HG02759 (cell line): ENCODE measurements at regions not wholly inside any gene's neighbourhood (a gene's known extent, or its start where the extent isn't known, plus 50 kb on each side); places are given as distances from the start of the nearest gene placed in this dataset.
"Not testable (repeated sequence)": the region's sequence is repeated elsewhere in the genome, so short reads cannot be mapped to it uniquely, and the experiment has no call there.

Experiments
- ATAC-seq: cut with Tn5 transposase; IDR thresholded peaks from one replicate; pipeline ENCODE4 v1.9.1; 2021; ENCODE audit warnings: mild to moderate bottlenecking, moderate library complexity; ENCODE audit not compliant: unreplicated experiment

DNA sequence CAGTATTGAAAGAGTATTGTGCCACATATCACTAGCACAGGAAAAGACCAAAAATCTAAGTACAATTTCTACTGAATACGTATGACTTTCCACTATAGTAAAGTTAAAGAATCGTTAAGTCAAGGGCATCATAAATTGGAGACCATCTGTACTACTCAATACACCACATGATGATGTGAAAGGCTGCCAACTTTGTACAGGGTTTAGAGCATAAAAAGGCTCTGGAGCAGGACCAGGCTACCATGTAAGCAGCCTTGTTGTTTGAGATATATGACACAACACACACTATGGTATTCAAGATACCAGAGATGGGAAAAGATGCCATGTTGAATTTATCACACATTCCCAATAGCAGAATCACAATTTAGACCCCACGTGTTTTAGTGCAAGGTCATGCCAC, 294.9 kb upstream of the TRPC5 start:
- ATAC-seq, result no peak

DNA sequence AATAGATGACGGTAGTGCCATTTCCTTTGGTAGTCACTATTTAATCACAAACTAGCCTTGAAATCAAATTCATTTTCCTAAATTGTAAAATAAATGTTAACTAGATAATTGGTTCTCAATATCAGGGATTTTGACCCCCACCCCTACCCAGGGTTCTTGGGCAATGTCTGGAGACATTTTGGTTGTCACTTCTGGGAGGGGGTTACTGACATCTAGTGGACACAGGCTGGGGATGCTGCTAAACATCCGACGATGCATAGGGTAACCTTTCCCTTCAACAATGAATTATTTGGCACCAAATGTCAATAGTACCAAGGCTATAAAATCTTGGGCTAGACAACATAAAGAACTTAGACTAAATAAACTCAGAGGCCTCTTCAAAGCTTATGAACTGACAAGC, 285.8 kb upstream of the TRPC5 start:
- no peak for ATAC-seq

DNA sequence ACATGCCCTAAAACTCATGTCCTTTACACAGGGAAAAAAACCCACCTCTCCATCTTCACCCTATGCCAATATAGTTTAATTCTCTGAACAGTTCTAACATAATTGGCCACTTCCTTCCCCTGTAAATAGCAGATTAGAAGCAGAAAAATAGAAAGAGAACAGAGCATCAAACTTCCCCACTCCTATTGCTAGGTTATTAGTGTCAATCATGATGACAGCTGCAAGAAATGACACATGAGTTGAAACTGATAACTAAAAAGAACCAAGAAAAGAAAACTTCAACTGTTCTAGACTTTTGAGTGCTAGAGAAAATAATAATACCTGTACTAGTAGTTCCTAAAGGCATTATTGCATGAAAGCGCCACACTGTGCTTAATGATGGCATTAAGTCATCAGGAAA, 284.5 kb upstream of the TRPC5 start:
- ATAC-seq, result no peak

DNA sequence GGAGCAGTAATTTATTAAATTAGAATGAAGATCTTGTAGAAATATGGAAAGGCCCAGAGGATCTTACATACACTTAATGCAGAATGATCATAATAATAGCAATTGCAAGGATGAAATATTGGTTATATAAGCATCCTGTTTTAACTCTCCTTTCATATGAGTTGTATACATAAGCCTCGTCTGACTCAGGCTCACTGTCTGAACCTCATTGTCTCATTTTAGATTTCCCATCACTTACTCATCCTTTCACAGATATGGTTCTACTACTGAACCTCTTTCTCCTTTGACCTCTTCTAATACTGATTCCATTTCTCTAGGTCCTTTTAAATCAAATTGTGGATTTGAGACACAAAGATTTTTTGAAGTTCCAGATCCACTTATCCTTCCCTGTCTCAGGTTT, 277.3 kb upstream of the TRPC5 start:
- no peak for ATAC-seq

DNA sequence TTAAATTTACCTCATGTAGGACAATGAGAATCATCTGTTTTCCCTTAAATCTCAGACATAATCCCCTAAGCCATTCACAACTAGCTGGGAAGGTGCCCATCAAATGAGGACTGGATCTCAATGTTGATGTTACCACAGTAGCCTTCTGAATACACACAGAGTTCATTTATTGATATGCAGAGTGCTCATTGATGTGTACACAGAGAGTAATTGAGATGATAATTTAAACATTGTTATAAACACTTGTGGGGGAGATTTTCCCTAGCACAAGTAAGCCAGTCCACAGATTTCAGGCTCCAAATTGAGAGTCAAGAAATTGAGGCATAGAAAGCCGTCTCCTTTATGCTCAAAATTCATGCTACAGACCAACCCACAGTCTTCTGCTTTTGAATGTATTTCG, 273.4 kb upstream of the TRPC5 start:
- no peak for ATAC-seq

- no peak for ATAC-seq
Measured at GRCh38 chrX:112341598-112341997, 259.0 kb upstream of the TRPC5 start.

DNA sequence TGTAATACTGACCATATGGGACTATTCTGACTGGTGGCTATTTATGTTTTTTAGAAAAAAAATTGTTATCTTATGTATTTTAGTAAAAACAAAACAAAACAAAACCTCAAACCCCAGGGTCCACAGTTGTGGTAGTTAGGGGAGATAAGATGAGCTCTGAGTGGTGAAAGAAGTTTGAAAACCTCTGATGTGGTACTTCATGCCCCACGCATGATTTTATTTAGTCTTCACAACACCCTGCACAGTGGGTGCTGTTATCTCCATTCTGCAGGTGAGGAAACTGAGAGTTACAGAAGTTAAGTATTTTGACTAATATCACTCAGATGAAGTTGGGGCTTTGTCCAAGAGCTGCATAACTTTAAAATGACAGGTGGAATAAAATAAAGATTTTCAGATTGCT, 230.6 kb upstream of the TRPC5 start:
- ATAC-seq, result no peak

- ATAC-seq, result no peak
Measured at GRCh38 chrX:112306027-112306426, 223.5 kb upstream of the TRPC5 start.

GRCh38 chrX:112279940-112280339, 197.4 kb upstream of the TRPC5 start:
- ATAC-seq, result no peak

DNA sequence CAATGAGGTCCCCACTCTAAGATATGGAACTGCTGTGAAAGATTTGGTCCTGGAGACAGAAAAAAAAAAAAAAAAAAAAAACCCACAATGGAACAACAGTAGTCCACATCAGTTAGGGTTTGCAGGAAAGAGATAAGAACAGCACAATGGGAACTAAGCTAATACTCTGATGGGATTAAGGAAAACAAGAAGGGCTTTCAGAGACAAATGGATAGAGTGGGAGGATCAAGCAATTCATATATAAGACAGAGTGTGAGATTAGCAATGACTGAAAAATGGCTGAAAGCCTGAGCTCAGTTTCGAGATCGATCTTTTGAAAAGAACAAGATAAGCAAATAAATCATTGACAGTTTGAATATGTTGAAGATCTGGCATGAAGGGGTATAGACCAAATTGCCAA, 188.4 kb upstream of the TRPC5 start:
- no peak for ATAC-seq

DNA sequence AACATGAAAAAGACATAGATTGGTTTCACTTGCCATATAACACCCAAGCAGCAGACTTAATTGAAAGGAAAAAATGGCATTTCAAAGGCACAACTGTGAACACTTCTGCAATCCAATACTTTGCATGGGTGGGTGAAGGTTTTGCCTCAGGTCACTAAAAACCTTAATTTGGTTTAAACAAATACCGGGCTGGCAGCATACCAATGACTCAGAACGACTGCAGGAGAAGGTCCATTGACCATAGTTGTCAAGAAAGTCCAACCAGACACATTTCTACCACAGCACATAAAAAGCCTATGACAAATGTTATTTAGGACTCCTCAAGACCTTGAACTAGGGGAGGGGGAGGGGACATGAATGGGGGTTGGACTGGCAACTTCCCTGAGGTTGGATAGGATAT, 183.6 kb upstream of the TRPC5 start:
- no peak for ATAC-seq

DNA sequence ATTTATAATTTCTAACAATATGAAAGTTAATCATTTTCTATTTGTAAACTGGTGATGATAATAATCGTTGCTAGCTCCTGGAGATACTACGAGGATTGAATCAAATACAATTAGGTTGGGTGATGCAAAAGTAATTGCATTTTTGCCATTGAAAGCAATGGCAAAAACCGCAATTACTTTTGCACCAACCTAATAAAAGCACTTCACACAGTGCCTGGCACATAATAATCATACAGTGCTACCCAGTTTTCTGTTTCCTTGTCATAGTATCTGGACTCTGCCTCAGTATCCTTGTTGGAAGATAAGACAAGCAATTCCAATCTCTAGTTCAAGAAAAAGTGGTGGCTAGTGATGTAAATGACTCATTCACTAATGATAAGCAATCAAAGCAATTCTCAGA, 176.8 kb upstream of the TRPC5 start:
- ATAC-seq, result no peak

- ATAC-seq, result no peak
Measured at GRCh38 chrX:112254896-112255295, 172.3 kb upstream of the TRPC5 start.

DNA sequence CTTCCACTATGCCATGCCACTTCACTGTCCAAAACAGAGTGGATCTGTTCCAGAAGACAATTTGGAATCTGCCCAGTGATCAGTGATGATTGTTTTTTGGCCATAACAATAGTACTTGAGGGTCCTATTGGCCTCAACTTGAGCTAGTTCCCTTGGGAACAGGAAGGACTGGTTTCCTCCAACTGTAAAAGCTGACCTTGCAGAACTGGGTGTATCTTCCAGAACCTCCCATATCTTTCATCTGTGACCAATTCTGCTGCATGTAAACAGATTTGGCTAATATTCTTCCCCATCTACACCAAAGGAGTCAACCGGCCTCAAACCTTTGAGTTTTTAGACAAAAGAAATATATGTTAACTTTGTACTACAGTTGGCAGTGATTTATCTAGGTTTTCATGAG, 165.1 kb upstream of the TRPC5 start:
- no peak for ATAC-seq

DNA sequence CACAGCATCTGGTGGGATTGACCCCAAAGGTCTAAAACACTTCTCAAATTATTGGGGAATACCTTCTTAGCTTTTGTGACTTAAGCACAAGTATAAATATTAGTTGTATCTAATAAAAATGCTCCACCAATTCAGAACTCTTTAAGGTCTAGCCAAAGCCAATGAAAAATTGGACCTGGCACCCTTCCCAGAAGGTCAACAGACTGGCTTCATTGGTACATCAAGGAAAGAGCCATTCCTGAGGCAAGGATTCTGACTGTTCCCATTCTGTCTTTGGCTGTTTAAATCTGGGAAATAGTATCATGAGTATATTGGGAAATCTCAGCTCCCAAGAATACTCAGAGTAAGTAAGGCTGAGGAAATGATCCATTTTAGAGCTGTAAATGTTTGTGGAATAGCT, 153.0 kb upstream of the TRPC5 start:
- ATAC-seq, result no peak

GRCh38 chrX:112233164-112233563, 150.6 kb upstream of the TRPC5 start:
- peak; percentile 74 for ATAC-seq

GRCh38 chrX:112226795-112227194, 144.2 kb upstream of the TRPC5 start:
- ATAC-seq, result not testable (repeated sequence)

- no peak for ATAC-seq
Measured at GRCh38 chrX:112223391-112223790, 140.8 kb upstream of the TRPC5 start.

- ATAC-seq, result no peak
Measured at GRCh38 chrX:112218388-112218787, 135.8 kb upstream of the TRPC5 start.

DNA sequence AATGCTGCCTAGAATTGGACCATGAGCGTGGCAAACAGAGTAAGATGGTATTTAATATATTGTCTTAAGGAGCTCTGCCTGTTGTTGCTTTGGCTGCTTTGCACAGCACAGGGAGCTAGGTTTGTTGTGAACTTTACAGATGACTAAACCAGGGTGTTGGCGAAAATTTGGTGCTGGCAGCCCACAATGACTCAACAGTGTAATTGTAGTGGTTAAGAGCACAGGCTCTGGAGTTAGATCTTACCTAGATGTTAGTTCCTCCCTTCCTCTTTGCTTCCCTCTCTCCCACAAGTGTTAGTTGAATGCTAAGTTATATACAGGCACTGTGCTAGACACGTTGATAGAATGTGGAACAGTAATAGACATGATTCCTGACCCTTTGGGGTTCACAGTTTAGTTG, 128.9 kb upstream of the TRPC5 start:
- ATAC-seq, result peak; percentile 57

- no peak for ATAC-seq
Measured at GRCh38 chrX:112197840-112198239, 115.3 kb upstream of the TRPC5 start.

- no peak for ATAC-seq
Measured at GRCh38 chrX:112190646-112191045, 108.1 kb upstream of the TRPC5 start.

DNA sequence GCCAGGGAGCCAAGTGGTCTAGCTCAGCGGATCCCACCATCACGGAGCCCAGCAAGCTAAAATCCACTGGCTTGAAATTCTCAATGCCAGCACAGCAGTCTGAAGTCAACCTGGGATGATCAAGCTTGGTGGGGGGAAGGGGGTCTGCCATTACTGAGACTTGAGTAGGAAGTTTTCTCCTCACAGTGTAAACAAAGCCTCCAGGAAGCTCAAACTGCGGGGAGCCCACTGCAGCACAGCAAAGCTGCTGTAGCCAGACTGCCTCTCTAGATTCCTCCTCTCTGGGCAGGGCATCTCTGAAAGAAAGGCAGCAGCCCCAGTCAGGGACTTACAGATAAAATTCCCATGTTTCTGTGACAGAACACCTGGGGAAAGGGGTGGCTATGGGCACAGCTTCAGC, 98.8 kb upstream of the TRPC5 start:
- not testable (repeated sequence) for ATAC-seq

DNA sequence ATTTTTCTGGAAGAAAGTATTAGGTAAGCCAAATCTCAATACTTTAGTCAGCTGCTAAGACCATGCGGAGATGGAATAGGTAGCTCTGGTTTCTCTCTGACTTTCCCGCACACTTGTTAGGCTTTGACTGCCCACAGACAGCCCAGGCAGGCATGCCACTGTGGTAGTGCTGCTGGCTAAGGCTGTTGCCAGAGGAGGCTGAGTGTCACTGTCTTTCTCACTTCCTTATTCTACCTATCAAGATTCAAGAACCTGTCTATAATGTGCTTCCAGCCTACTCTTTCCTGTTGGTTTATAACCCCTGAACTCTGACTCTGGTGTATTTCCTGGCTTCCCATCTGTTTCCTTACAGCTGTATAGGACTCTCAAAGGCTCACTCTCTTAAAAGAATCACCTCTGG, 81.8 kb upstream of the TRPC5 start:
- ATAC-seq, result no peak
